Trophoblast cell (in vitro differentiated cells and primary cell): ENCODE measurements at regions not wholly inside any gene's neighbourhood (a gene's known extent, or its start where the extent isn't known, plus 50 kb on each side); places are given as distances from the start of the nearest gene placed in this dataset.

Source experiments
- DNase-seq, 2 donors: peaks; one replicate each; pipeline ENCODE4 v3.0.0-alpha.2; 2016
- H2AFZ ChIP-seq: 2 replicates; pipeline ENCODE4 v1.6.1; 2013; ENCODE audit warnings: low read length, moderate library complexity, mild to moderate bottlenecking; ENCODE audit not compliant: insufficient read depth, poor library complexity
- H2AK5ac ChIP-seq: 2 replicates; pipeline ENCODE4 v1.6.1; 2013; ENCODE audit warnings: mild to moderate bottlenecking, low read length
- H2BK120ac ChIP-seq: 2 replicates; pipeline ENCODE4 v1.6.1; 2013; ENCODE audit warnings: low read length, mild to moderate bottlenecking, moderate library complexity; ENCODE audit not compliant: insufficient read depth, poor library complexity
- H2BK12ac ChIP-seq: 2 replicates; pipeline ENCODE4 v1.6.1; 2013; ENCODE audit warnings: mild to moderate bottlenecking, low read length, moderate library complexity
- H2BK5ac ChIP-seq: 2 replicates; pipeline ENCODE4 v1.6.1; 2013; ENCODE audit warnings: low read length, low read depth, moderate library complexity, mild to moderate bottlenecking; ENCODE audit not compliant: poor library complexity
- H3K14ac ChIP-seq: 2 replicates; pipeline ENCODE4 v1.6.1; 2013; ENCODE audit warnings: mild to moderate bottlenecking, low read length
- H3K18ac ChIP-seq: 2 replicates; pipeline ENCODE4 v1.6.1; 2013; ENCODE audit warnings: mild to moderate bottlenecking, low read length
- H3K23ac ChIP-seq: 2 replicates; pipeline ENCODE4 v1.6.1; 2013; ENCODE audit warnings: low read length
- H3K27ac ChIP-seq: 2 replicates; pipeline ENCODE4 v1.5.1; 2013; ENCODE audit warnings: low read depth, mild to moderate bottlenecking, inconsistent platforms, low read length, moderate library complexity
- H3K27me3 ChIP-seq: 2 replicates; pipeline ENCODE4 v1.6.1; 2013; ENCODE audit warnings: inconsistent platforms, mild to moderate bottlenecking, low read length, moderate library complexity; ENCODE audit not compliant: insufficient read depth
- H3K36me3 ChIP-seq, 2 experiments: 1 replicate in 1 of 2; 2 replicates in 1 of 2; pipeline ENCODE4 v1.6.1; 2013; ENCODE audit warnings: low read length in 2 of 2, mild to moderate bottlenecking in 2 of 2, moderate library complexity in 1 of 2; ENCODE audit not compliant: insufficient read depth in 2 of 2, control insufficient read depth in 1 of 2
- H3K4ac ChIP-seq: 2 replicates; pipeline ENCODE4 v1.6.1; 2013; ENCODE audit warnings: low read depth, mild to moderate bottlenecking, low read length, moderate library complexity
- H3K4me1 ChIP-seq, 2 experiments: 1 replicate in 1 of 2; 2 replicates in 1 of 2; pipeline ENCODE4 v1.6.1; 2013; ENCODE audit warnings: low read length in 2 of 2, mild to moderate bottlenecking in 2 of 2, moderate library complexity in 1 of 2; ENCODE audit not compliant: insufficient read depth in 2 of 2, control insufficient read depth in 1 of 2
- H3K4me2 ChIP-seq: 2 replicates; pipeline ENCODE4 v1.6.1; 2013; ENCODE audit warnings: inconsistent platforms, mild to moderate bottlenecking, low read length, moderate library complexity
- H3K4me3 ChIP-seq: 2 replicates; pipeline ENCODE4 v1.5.1; 2013; ENCODE audit warnings: mild to moderate bottlenecking, low read depth, low read length, inconsistent platforms
- H3K79me1 ChIP-seq: one replicate; pipeline ENCODE4 v1.6.1; 2013; ENCODE audit warnings: low read length
- H3K79me2 ChIP-seq: 2 replicates; pipeline ENCODE4 v1.6.1; 2013; ENCODE audit warnings: low read length, mild to moderate bottlenecking; ENCODE audit not compliant: control insufficient read depth, insufficient read depth, poor library complexity
- H3K9ac ChIP-seq: 2 replicates; pipeline ENCODE4 v1.6.1; 2013; ENCODE audit warnings: mild to moderate bottlenecking, low read length
- H3K9me3 ChIP-seq: 2 replicates; pipeline ENCODE4 v1.6.1; 2013; ENCODE audit warnings: low read depth, mild to moderate bottlenecking, control low read depth, inconsistent platforms, low read length; ENCODE audit not compliant: insufficient read depth
- H4K12ac ChIP-seq: 2 replicates; pipeline ENCODE4 v1.6.1; 2013; ENCODE audit warnings: low read depth, mild to moderate bottlenecking, low read length, moderate library complexity
- H4K8ac ChIP-seq: 2 replicates; pipeline ENCODE4 v1.6.1; 2013; ENCODE audit warnings: low read depth, mild to moderate bottlenecking, low read length, moderate library complexity
- H4K91ac ChIP-seq: one replicate; pipeline ENCODE4 v1.6.1; 2013; ENCODE audit warnings: low read depth, mild to moderate bottlenecking, low read length, moderate library complexity
- WGBS: extraction: QIAGEN DNeasy Blood & Tissue Kit; methylation state at CpG from one replicate; pipeline ENCODE4 v1.1.7; 2013; ENCODE audit warnings: missing lambda C conversion rate; ENCODE audit not compliant: insufficient read length, insufficient coverage; ENCODE audit errors: extremely low coverage; 5-methylcytosine and 5-hydroxymethylcytosine counted together

- Histone ChIP-seq H2BK12ac (no peak overlapping the region), H3K4me3 (no peak overlapping the region), H3K4me1 (no peaks in the 10 kb centered on the region), H3K9me3 (peaks cover 2% of the 10 kb centered on the region), H3K23ac (no peak overlapping the region), H3K79me1 (no peaks in the 10 kb centered on the region), H4K8ac (no peak overlapping the region), H2AFZ (no peak overlapping the region), H3K4ac (no peak overlapping the region), H3K14ac (no peak overlapping the region), H2BK120ac (no peak overlapping the region), H2BK5ac (no peak overlapping the region), H3K9ac (no peak overlapping the region), H4K91ac (no peak overlapping the region), H3K18ac (no peak overlapping the region), H3K27me3 (no peaks in the 10 kb centered on the region), H3K27ac (no peak overlapping the region), H2AK5ac (no peak overlapping the region), H4K12ac (no peak overlapping the region), H3K79me2 (no peaks in the 10 kb centered on the region), H3K36me3 (no peaks in the 10 kb centered on the region), H3K4me2 (no peak overlapping the region)
- no CpG with 5 or more reads among the region's 5 CpGs for WGBS
- DNase-seq: no peak
Measured at GRCh38 chr14:95034788-95035187, 122.5 kb downstream of the DICER1 start.

GRCh38 chr14:95033682-95034632 lies 123.4 kb downstream of the DICER1 start:
- no peak overlapping the region for H4K91ac ChIP-seq
- no peak overlapping the region for H3K4me2 ChIP-seq
- H2AFZ ChIP-seq: no peak overlapping the region
- H2BK5ac ChIP-seq: no peak overlapping the region
- H3K36me3 ChIP-seq: no peaks in the 10 kb centered on the region
- H2BK120ac ChIP-seq: no peak overlapping the region
- whole genome bisulfite sequencing: no CpG with 5 or more reads among the region's 8 CpGs
- H4K12ac ChIP-seq: no peak overlapping the region
- H3K4me1 ChIP-seq: no peaks in the 10 kb centered on the region
- H3K79me1 ChIP-seq: no peaks in the 10 kb centered on the region
- no peak overlapping the region for H2BK12ac ChIP-seq
- no peaks in the 10 kb centered on the region for H3K27me3 ChIP-seq
- H3K14ac ChIP-seq: no peak overlapping the region
- H2AK5ac ChIP-seq: no peak overlapping the region
- H3K9ac ChIP-seq: no peak overlapping the region
- H3K27ac ChIP-seq: no peak overlapping the region
- H3K23ac ChIP-seq: no peak overlapping the region
- no peak for DNase-seq
- H3K4ac ChIP-seq: no peak overlapping the region
- no peak overlapping the region for H4K8ac ChIP-seq
- H3K9me3 ChIP-seq: peaks cover 2% of the 10 kb centered on the region
- H3K79me2 ChIP-seq: no peaks in the 10 kb centered on the region
- H3K4me3 ChIP-seq: no peak overlapping the region
- no peak overlapping the region for H3K18ac ChIP-seq

- H3K4me3 ChIP-seq: no peak overlapping the region
- no peak overlapping the region for H2AFZ ChIP-seq
- H2BK12ac ChIP-seq: no peak overlapping the region
- H3K23ac ChIP-seq: no peak overlapping the region
- H4K91ac ChIP-seq: no peak overlapping the region
- no peak for DNase-seq
- H3K18ac ChIP-seq: no peak overlapping the region
- no peaks in the 10 kb centered on the region for H3K79me2 ChIP-seq
- no peak overlapping the region for H2AK5ac ChIP-seq
- no peaks in the 10 kb centered on the region for H3K4me1 ChIP-seq
- H4K12ac ChIP-seq: no peak overlapping the region
- no peak overlapping the region for H3K27ac ChIP-seq
- no peak overlapping the region for H2BK5ac ChIP-seq
- WGBS: no CpG with 5 or more reads among the region's 4 CpGs
- no peak overlapping the region for H3K4ac ChIP-seq
- H3K9me3 ChIP-seq: peaks cover 2% of the 10 kb centered on the region
- no peak overlapping the region for H4K8ac ChIP-seq
- no peak overlapping the region for H3K9ac ChIP-seq
- H2BK120ac ChIP-seq: no peak overlapping the region
- no peak overlapping the region for H3K4me2 ChIP-seq
- H3K27me3 ChIP-seq: no peaks in the 10 kb centered on the region
- H3K14ac ChIP-seq: no peak overlapping the region
- no peaks in the 10 kb centered on the region for H3K79me1 ChIP-seq
- H3K36me3 ChIP-seq: no peaks in the 10 kb centered on the region
Measured at GRCh38 chr14:95033031-95033430, 124.3 kb downstream of the DICER1 start.

- H3K9me3 ChIP-seq: no peaks in the 10 kb centered on the region
- no peak overlapping the region for H4K91ac ChIP-seq
- no peak overlapping the region for H3K4ac ChIP-seq
- no peak for DNase-seq
- H2AK5ac ChIP-seq: no peak overlapping the region
- no peak overlapping the region for H3K27ac ChIP-seq
- no peak overlapping the region for H3K4me3 ChIP-seq
- H4K8ac ChIP-seq: no peak overlapping the region
- peaks cover 1% of the 10 kb centered on the region for H3K79me1 ChIP-seq
- no peak overlapping the region for H3K9ac ChIP-seq
- no peak overlapping the region for H2BK5ac ChIP-seq
- H3K18ac ChIP-seq: no peak overlapping the region
- no peaks in the 10 kb centered on the region for H3K27me3 ChIP-seq
- H2BK12ac ChIP-seq: no peak overlapping the region
- no peak overlapping the region for H3K23ac ChIP-seq
- H3K79me2 ChIP-seq: no peaks in the 10 kb centered on the region
- H3K4me1 ChIP-seq: peaks cover 0 to 6% of the 10 kb centered on the region in 2 experiments
- H3K14ac ChIP-seq: no peak overlapping the region
- H3K4me2 ChIP-seq: no peak overlapping the region
- H4K12ac ChIP-seq: no peak overlapping the region
- WGBS: no CpG with 5 or more reads among the region's 7 CpGs
- no peaks in the 10 kb centered on the region for H3K36me3 ChIP-seq
- H2AFZ ChIP-seq: no peak overlapping the region
- H2BK120ac ChIP-seq: no peak overlapping the region
Measured at GRCh38 chr14:95026851-95027463, 130.4 kb downstream of the DICER1 start.
